Nucleus accumbens (tissue), 56 donors: ENCODE measurements at regions not wholly inside any gene's neighbourhood (a gene's known extent, or its start where the extent isn't known, plus 50 kb on each side); places are given as distances from the start of the nearest gene placed in this dataset.

Experiments used
- DNase-seq, 56 donors: peaks; one replicate each; lab custom pipeline; 2025; lab: John Stamatoyannopoulos, UW

DNA sequence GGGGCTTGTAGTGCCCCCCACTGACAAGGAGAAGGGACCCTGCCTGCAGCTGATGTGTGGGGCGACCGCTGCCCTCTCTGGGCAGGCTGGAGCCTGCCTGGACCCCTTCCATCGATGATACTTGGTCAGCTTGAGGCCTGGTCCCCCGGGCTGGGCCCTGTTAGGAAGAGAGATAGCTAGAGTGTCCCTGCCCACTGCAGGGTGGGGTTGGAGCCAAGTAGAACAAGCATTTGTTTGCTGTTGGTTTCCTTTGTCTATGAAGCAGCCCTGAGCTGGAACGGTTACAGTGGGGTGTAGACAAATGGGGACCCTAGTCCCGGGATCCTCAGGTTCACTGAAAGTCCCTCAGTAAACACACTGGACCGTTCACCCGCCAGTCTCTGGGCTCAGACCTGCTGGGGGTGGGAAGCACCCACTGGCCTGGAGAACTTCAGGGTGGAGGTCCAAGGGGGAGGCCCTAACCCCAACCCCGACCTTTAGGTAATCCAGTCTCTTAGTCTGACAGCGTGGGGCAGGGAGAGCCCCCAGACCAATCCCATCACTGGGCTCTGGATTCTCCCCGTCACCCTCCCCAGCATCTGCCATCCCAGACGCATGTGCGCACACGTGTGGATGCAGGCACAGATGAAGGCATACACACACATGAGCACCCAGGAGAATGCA lies 204.8 kb upstream of the ZNF536 start:
- no peak for DNase-seq

DNA sequence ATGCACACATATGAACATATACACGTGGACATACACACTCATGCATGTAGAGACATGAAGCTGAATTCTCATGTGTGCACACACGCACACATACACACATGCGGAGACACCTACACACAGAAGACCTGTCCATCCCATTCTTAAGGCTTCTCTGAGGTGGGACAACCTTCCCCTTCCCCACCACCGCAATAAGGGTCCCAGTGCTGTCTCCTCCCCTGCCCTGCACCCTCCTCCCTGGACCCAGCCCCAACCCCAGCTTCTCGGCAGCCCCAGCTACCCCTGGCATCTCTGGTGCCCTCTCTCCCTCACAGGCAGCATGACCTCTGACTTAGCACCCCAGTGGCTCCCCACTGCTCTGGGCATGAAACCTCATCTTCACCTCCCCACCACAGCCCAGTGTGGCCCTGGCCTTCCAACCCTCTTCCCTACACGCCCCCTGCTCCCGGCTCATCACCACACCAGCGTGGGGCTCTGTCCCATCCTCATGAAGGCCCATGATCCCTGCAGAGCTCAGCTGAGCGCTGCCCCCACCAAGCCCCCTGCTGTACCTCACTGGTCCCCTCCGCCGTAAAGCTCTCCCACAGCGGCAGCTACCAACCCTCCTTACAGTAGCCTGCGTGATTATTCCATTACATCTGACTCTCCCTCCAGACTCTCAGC lies 204.1 kb upstream of the ZNF536 start:
- DNase-seq: no peak

DNA sequence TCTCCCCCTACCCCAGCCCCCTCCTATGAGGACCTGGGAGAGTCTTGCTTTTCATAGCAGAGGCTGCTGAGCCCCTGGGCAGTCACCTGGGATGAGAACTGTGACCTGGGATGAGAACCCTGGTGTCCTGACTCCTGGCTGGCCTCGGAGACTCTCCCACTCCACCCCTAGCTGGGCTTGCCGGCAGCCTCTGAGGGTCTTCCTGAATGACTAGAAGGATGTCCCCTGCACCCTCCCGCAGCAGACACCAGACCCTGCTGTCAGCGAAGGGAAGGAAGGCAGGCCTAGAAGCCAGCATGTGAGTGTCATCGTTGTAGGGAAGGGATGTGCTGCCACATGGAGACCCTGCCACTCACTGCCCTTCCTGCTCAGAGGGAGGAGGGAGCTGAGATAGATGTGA lies 203.4 kb upstream of the ZNF536 start:
- no peak for DNase-seq

DNA sequence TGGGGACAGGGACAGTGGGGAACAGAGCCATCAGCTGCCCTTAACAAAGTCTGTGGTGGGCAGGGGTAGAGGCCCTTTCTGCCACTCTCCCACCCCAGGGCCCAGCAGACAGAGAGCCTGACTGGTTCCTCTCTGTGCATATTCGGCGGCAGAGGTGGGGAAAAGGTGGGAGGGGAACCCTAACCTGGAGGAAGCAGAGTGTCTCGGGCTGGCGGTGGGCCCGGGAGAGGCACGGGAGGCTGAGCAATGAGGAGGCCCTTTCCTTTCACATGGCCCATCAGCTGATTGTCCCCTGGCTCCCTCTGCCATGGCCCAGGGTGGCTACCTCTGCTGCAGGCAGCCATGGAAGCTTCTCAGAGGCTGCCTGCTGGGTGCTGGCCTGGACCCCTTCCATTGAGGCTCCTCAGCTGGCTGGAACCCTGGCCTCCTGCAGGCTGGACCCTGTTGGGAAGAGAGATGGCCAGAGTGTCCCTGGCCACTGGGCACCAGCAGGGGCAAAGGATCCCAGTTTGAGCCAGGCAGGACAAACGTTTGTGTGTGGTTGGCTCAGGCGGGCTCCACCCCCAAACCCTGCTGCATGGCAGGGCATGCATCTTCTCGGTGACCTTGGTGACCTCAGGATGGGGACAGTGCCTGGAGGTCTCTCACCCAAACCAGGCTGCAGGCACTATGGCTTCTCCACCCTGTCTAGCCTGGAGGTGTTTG lies 202.8 kb upstream of the ZNF536 start:
- DNase-seq: no peak

DNA sequence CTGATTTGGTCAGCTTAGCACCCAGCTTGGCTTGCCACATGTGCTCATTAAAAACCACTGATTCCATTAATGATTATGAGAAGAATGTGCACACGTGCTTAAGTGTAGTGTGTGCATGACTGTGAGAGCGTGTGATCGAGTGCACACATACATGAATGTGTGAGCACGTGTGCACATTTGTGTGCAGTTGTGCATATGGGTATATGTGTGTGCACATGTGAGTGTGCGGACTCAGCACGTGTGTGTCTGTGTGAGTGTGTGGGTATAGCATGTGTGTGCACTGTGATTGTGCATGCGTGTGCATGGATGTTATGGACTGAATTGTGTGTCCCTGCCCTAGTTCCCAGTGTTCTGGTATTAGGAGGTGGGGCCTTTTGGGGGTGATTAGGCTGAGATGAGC lies 202.1 kb upstream of the ZNF536 start:
- DNase-seq: no peak

DNA sequence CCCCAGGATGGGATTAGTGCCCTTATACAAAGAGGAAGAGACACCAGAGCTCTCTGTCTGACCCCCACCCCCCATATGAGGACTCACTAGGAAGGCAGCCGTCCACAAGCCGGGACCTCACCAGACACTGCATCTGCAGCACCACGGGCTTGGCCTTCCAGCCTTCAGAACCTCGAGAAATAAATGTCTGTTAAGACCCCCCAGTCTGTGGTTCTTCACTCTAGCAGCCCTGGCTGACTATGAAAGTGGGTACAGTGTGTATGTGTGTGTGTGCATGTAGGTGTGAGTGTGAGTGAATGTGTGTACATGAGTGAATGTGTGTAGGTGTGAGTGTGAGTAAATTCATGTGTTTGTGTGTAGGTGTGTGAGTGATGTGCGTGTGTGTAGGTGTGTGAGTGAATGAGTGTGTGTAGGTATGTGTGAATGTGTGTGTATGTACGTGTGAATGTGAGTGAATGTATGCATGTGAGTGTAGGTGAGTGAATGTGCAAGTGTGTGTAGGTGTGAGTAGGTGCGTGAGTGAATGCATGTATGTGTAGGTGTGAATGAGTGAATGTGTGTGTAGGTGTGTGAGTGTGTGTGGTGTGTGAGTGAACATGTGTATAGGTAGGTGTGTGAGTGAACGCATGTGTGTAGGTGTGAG lies 201.6 kb upstream of the ZNF536 start:
- DNase-seq: no peak

DNA sequence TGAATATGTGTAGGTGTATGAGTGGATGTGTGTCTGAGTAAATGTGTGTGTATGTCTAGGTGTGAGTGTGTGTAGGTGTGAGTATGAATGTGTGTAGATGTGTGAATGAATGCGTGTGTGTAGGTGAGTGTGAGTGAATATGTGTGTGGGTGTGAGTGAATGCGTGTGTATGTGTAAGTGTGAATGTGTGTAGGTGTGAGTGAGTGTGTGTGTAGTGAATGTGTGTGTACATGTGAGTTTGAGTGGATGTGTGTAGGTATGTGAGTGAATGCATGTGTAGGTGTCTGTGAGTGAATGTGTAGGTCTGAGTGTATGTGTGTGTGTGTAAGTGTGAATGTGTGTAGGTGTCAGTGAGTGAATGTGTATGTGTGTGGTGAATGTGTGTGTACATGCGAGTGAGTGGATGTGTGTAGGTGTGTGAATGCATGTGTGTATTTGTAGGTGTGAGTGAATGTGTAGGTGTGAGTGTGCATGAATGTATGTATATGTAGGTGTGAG lies 201.0 kb upstream of the ZNF536 start:
- DNase-seq: no peak

DNA sequence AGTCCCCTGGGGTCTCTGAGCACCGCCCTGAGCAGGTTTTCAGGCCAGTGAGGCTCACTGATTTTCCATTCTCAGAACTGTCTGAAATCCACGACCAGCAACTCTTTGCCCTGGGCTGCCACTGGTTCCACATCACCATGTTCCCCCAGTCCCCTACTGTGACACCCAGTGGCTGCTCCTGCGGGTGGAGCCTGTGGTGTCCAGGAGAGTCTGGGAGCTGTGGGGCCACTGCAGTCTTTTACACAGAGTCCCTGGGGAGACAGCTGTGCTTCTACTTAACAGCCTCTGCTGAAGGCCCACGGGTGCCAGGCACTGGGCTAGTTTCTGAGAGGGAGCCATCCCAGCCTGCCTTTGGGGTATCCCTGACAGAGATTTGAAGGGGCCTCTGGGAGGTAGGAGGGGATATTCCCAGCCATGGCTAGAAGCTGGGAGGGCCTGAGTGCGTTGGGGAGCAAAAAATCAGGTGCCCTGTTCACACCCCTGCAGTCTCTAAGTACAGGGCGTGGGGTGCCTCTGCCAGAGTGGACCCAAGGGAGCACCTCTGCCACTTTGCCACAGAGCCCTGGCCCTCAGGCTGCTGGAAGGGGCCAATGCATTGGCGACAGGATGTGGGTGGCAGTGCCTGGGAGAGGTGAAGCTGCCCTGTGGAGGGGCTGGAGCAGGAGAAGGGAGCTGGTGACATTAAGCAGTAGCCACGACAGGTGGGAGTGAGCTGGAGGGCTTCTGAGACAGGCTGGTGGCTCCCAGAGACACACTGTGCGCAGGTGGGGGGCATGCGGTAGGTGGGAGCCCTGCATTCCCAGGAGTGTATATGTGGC lies 200.2 kb upstream of the ZNF536 start:
- no peak for DNase-seq

DNA sequence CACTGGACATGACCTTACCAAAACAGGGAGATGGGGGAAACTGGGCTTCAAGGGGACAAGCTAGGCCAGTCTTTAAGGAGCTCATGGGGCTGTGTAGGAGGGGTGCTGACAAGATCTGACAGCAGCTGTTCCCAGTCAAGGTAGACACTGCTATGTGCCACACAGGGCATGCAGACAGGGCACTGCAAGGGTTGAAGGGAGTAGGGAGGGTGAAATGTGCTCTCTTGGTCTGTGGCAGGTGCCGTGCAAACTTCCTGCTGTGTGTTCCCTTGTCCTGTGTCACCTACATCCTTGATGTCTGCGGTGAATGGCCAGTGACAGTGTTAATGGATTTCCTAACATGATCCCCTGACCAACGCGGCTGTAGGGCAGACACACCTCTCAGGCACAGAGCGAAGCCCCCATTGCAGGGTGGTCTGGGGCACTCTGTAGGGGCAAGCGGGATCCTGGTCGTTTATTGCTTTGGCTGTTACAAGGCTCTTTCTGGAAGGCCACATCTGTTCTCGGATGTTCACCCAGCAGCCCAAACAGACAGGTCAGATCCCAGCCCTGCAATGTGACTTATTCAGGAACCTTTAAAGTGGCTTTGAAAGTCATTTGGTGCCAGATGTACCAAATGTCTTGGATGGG lies 199.5 kb upstream of the ZNF536 start:
- no peak for DNase-seq

DNA sequence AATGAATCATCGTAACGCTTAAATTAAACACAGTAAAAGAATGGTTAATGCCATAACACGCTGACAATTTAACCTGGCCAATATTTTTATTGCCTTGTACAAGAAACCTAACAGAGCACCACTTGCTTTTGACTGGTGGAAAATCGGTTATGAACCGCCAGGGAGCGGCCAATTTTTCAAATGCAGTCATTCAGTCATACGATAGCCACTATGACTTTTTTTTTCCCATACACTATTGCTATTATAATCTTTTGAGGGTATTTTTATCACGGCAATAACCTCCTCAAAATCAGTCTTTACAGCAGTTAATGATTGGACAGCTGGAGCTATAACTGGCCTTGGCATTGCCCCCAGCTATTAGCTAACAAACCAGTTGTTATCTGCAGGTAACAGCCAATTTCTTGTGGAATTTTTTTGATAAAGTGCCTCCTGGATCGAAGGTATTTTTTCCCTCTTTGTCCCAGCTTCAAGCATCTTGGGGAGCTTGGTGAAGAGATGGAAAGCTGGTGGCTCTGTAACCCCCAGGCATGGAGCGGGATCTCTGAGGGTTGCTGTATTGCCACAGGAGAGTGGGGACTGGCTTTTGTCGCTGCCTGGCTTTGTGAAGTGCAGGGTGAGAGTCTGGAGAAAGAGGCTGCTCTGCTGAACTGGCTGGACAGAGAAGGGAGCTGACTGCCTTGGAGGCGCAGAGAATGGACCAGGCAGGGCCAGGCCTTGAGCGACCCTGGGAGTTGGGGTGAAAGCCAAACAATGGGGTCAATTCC lies 198.4 kb upstream of the ZNF536 start:
- no peak for DNase-seq

DNA sequence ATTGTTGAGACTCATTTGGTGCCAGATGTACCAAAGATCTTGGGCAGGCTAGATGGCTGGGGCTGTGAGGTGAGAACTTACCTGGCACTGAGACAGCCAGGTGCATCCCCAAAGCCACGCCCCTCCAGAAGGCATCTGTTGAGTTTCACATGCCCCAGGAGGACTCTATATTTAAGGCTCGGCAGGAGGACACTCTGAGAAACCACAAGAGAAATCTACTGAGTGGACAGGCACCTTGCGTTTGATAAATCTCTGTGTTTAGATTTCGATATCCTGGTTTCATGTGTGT lies 197.9 kb upstream of the ZNF536 start:
- no peak for DNase-seq

DNA sequence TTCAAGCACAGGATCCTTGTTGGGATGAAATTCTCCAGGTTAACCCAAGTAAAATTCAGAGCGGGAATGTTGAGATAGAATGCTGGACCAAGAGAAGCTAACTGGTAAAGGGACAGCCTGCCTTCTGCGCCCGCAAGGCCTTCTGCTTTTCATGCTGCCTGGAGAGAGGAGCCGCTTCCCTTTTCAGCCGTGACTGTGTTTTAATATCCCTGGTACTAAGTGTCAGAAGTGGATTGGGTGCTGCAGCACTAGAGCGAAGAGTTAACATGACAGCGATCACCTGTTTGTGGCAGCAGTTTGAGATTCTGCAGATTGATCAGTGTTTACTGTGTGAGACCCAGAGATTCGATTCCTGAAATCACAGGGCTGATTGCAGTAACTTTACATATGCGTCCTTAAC lies 197.4 kb upstream of the ZNF536 start:
- DNase-seq: no peak

DNA sequence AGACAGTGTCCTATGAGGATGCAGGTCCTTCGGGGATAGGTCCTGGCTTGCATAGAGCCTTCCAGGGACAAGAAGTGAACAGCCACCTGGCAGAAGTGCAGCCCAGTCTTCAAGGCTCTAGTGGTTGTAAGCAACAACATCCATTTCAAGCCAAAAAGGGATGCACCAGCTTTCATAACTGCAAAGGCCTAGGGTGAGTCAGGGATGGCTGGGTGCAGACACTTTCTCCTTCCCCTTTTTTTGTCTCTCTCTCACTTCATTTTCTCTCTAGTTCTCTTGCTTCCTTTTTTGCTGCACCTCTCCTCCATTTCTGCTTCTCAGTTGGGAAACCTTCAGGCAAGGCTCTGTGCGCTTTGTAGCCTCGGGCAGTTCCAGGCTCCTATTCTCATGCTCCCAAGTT lies 196.2 kb upstream of the ZNF536 start:
- DNase-seq: no peak

DNA sequence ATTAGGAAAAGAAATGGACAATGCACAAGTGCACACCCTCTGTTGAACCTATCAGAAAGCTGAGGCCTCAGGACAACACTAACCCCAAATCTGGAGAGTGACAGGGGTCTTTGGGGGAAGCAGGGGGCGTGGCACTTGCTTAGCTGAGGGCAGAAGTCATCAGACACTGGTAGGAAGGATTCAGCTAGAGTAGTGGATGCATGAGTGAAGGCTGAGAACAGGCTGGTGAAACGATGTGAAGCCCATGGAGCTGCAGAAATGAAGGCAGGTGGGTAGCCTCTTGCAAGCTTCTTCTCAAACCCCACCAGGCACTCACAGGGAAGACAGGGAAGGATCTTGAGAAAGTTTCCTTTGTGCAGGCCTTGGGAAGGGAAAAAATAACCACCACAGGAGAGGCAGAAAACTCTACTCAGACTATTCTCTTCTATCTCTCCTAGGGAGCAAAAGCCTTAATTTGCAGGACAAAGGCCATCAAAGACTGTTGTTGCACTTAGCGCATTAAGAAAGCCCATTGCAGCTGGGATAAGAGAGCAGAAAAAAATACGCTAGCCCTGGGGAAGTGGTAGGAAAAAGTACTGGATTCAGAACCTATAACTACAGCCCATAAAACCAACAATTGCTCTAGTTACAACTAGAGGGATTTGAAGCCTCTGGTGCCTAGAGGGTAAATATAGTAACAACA lies 193.3 kb upstream of the ZNF536 start:
- no peak for DNase-seq

DNA sequence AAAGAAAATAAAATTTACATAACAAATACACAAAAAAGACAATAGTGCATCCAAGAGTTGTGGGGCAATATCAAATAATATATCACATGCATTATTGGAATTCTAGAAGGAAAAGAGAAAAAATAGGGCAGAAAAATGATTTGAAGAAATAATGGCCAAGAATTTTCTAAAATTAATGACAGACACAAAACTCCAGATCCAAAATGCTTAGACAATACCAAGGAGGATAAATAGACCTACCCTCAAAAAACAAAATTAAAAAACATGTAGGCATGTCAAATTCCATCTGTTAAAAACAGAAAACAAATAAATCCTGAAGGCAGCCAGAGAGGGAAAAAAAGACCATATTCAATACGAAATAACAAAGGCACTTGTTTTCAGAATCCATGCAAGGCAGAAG lies 191.5 kb upstream of the ZNF536 start:
- DNase-seq: no peak

DNA sequence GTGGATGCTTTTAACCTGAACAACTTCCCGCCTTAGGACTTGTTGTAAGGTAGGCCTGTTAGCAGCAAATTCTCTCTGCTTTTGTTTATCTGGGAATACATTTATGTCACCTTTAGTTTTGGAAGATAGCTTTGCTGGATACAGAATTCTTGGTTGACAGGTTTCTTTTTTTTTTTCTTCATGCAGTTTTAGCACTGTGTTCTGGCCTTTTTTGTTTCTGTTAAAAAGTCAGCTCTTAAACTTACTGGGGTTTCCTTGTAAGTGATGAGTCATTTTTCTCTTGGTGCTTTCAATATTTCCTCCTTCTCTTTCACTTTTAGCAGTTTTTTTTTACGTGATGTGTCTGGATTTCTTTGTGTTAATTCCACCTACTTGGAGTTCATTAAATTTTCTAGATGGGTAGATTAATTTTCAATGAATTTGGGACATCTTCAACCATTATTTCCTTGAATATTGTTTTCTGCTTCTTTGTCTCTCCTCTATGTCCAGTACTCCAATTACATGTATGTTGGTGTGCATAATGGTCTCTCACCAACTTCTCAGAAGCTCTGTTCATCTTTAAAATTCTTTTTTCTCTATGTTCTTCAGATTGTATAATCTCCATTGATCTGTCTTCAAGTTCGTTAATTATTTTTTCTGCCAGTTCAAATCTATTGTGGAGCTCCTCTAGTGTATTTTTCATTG lies 188.2 kb upstream of the ZNF536 start:
- DNase-seq: no peak

DNA sequence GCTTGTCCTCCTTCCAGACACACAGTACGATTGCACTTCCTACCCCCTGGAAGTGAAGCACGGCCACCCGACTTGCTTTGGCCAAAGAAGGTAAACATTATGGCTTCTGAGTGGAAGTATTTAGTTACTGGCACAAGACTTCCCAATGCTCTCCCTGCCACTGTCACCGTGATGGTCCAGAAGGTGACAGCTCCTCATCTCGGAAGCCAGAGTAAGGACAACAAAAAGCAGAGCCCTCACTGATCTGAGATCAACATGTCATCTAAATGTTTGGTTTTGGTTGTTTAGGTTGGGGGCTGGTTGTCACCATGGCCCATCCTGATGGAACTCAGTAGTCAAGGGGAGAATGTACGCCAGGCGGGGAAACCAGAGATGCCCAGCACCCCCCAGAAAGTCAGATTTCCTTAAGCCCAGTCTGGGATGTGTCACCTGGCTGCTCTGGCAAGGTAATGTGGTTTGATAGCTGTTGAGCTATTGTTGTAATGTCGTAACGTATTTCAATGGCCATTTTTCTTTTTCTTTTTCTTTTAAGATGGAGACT lies 170.1 kb upstream of the ZNF536 start:
- no peak for DNase-seq

DNA sequence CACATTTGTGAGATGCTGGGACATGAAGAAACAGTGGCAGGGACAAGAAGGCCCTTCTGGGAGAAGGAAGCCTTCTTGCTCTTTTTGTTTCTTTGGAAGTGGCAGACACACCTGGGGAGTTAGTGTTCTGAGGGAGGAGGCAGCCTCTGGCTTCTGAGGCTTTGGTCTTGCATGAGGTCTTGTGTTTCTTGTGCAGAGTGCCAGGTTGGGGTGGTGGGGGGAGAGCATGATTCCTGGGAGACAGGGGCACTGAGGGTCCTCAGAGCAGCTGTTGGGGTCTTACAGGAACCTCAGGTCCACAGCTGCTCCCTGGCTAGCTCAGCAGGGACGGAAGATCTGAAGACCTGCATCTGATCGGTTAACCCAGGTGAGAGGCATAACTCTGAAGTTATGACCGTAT lies 167.5 kb upstream of the ZNF536 start:
- no peak for DNase-seq
